NCI-H2107 (cell line): ENCODE measurements at regions not wholly inside any gene's neighbourhood (a gene's known extent, or its start where the extent isn't known, plus 50 kb on each side); places are given as distances from the start of the nearest gene placed in this dataset.

ENCODE experiments used
- DNase-seq: peaks from one replicate; lab custom pipeline; 2025; lab: John Stamatoyannopoulos, UW

DNA sequence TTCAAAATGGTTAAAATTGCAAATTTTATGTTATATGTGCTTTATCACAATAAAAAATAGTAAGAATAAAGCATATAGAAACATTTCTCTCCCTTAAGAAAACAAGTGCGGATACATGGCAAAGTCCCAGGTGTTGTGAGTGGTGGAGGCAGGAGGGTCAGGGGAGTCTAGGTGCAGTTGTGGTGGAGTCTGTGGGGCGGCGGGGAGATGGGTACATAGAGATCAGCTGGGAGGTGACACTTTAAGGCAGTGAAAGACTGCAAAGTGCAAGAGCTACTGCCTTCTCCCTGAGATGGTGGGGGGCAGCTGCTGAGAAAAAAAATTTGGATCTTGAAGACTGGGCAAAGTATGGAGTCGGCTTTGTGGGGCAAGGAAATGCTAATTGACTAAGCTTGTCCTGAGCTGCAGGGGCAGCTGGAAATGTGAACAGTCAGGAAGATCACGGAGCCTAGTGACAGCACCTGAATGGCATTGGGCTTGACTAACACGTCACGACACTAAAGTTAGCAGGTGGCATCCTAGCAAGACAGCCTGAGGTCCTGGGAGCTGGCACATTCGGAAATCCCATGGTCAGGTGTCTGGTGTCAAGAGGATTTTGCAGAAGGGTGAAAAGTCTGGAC lies 72.9 kb upstream of the IRS2 start:
- DNase-seq, result no peak

DNA sequence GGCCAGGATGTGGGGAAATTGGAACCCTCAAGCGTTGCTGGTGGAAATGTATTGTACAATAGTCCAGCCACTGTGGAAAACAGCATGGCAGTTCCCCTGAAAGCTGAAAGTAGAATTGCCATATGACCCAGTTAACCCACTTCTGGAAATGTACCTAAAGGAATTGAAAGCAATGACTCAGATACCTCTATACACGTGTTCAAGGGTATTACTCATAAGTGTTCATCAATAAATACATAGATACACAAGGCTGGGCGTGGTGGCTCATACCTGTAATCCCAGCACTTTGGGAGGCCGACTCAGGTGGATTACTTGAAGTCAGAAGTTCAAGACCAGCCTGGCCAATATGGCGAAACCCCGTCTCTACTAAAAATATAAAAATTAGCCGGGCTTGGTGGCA lies 71.9 kb upstream of the IRS2 start:
- DNase-seq, result no peak

DNA sequence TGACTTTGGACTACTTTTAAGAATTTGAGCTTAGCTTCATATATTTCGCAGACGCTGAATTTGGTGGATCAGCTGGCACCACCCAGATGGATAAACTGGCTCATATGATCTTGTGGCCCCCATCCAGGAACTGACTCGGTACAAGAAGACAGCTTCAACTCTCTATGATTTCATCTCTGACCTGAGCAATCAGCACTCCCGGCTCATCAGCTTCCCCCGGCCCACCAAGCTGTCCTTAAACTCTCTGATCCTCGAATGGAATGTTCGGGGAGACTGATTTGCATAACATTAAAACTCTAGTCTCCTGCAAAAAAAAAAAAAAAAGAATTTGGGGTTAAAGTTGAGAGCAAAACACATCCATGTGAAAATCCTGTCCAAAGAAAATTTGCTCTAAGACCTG lies 71.4 kb upstream of the IRS2 start:
- no peak for DNase-seq

DNA sequence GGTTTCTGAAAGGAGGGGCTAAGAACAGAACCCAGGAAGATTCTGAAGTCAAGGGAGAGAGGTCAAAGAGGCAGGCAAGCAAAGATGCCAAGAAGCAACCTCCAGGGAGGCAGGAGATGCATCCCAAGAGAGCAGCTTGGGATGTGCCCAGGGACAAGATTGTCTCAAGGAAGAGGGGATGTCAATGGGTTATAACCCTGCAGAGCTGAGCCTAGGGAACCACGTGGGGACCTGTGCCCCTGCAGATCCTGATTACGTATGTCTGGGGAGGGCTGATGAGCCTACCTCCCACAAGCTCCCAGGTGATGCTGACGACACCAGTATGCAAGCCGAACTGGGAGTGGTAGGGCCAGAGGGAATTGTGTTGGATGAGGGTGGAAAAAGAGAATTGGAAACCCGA lies 70.9 kb upstream of the IRS2 start:
- DNase-seq, result no peak

DNA sequence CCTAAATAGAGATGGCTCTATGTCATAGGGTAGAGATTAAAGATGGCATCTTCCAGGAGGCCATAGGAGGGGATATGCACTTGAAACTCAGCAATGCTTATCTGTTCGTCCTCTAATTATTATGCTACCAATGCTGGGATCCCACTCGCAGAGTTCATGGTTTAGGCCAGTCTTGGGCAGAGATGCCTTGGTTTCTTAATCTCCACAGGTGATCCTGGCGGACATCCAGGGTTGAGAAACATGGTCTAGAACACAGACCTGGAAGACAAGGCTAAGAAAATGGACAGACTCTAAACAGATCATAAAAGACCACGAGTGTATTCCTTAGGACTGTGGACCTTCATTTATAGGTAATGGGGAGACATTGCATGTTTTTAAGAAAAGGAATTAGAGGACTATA lies 70.0 kb upstream of the IRS2 start:
- DNase-seq, result no peak

DNA sequence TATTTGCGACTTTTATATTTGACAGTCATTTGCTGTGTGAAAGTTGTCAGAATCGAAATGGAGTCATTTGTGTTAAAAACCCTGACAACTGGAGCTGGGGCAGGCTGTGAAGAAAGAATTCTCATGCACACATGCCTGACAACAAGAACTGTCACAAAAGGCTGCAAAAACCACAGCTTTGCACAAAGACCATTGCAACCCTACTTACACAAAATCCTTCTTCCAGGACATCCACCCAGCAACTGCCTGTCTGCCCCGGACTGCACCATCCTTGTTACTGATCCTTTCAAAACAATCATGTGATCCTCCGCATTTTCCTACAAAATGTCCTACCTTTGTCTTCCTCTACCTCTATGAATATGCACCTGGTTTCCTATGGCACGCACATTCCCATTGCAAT lies 66.8 kb upstream of the IRS2 start:
- DNase-seq, result no peak

DNA sequence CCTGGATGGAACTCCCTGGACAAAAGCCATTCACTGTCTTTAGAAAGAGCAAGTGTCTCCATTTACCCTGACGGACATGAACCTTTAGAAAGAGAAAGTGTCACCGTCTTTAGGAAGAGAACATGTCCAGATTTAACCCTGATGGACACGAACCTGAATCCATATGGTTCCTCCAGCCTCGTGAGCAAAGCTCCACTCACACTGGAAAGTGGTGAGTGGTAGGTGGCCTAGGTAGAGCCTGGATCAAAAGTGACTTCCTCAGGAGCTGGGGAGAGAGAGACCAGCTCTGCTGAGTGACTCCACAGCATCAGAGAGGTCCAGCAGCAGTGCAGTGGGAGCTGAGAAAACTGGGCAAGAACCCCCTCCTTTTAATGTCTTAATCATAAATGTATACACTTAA lies 59.8 kb upstream of the IRS2 start:
- no peak for DNase-seq

DNA sequence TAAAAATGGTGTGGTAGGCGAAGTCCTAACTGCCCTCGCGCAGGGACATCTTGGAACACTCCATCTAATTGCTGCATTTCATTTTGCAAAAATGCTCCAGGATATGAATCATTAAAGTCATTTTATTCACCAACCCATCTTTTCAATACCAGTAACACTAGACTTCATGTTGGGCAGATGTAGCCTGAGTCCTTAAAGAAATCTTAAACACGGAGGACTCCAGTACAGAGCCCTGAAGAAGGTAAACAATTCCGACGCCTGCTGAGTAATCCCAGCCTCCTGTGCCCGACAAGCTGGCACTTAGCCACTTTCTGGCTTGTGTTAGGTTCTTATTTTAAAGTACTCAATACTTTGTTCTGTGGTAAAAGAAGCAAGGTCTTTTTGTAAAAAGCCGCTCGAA lies 58.0 kb upstream of the IRS2 start:
- no peak for DNase-seq

DNA sequence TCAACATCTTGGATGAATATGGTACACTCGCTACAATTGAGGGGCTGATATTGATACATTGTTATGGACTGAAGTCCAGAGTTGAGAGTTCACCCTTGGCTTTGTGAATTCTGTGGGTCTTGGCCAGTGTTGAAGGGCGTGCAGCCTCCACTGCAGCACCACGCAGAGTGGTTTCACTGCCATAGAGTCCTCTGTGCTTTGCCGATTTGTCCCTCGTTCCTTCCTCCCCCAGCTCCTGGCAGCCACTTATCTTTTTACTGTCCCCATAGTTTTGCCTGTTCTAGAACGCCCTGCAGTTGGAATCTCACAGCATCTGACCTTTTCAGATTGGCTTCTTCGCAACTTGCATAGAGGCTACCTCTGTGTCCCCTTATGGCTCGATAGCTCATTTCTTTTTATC lies 57.3 kb upstream of the IRS2 start:
- DNase-seq, result no peak

DNA sequence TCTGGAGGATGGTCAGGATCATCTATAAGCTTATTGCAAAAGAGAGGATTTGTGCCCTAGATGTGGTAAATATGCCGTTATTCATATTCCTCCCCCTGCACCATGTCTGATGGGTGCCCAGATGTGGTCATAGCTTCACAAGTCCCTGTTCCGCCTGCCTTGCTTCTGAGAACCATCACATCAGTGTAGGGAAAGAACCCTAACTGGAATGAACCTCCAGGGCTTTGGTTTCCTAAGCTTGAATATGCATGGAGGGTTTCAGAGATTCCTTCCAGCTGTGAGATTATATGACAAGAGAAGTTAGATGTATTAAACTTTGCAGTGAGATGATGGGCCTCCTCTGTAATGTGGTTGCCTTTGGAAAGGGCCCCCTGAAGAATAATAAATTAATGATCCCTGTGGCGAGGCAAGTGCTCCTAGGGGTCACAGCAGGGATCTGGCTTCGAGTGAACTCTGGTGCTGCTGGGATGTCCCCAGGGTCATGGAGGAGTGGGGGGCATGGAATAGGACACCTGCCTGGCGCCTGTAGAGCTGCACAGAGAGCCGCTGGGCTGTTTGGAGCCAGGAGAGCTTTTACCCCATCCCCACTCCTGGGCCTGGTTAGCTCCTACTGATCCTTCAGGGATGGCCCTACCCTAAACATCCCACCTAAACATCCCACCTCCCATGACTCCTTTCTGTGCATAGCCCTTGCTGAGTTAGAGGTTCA lies 56.0 kb upstream of the IRS2 start:
- no peak for DNase-seq

DNA sequence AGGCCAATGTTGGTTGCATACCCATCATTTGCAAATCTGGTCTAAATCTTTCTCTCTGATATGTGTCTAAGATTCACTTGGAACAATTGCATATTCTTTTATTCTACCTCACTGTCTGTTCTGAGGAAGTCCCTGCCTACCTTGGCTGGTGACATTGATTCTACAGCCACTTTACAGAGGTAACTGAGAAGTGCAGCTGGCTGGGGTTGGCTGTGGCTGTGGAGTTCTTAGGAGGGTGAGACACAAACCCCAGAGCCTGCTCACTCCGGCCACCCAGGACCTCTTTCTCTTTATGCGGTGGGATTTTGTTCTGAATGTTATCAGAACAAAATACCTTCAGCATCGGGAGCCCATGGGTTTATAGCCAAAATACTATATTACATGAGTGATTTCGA lies 54.5 kb upstream of the IRS2 start:
- no peak for DNase-seq

DNA sequence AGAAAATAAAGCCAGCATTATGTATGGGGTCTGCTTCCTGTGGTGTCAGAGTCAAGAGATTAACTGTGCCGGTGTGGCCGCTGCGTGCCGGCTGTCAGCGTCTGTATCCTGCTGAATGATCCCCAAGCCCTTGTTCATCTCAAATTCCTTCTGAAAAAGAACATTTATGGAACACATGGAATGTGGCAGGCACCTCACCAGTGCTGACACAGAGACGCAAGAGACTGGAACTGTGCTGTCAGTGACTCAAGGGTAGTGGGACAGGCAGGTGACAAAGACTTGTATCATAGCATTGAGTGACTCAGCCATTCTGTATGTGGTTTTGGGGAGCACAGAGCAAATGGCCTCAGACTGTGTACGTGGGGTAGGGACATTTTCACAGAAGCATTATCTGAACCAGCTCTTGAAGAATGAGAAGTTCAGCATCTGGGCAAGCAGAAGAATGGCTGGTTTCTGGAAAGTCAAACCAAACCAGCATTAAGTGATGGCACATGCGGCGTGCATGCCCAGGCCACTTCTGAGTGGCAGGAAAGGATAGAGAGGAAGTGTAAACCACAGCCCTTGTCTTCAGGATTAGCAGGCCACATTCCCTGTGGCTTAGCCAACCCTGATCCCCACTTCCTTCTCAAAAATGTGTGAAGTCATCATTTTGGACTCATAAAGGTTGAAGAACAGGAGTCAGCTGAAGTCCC lies 54.0 kb upstream of the IRS2 start:
- DNase-seq, result no peak

DNA sequence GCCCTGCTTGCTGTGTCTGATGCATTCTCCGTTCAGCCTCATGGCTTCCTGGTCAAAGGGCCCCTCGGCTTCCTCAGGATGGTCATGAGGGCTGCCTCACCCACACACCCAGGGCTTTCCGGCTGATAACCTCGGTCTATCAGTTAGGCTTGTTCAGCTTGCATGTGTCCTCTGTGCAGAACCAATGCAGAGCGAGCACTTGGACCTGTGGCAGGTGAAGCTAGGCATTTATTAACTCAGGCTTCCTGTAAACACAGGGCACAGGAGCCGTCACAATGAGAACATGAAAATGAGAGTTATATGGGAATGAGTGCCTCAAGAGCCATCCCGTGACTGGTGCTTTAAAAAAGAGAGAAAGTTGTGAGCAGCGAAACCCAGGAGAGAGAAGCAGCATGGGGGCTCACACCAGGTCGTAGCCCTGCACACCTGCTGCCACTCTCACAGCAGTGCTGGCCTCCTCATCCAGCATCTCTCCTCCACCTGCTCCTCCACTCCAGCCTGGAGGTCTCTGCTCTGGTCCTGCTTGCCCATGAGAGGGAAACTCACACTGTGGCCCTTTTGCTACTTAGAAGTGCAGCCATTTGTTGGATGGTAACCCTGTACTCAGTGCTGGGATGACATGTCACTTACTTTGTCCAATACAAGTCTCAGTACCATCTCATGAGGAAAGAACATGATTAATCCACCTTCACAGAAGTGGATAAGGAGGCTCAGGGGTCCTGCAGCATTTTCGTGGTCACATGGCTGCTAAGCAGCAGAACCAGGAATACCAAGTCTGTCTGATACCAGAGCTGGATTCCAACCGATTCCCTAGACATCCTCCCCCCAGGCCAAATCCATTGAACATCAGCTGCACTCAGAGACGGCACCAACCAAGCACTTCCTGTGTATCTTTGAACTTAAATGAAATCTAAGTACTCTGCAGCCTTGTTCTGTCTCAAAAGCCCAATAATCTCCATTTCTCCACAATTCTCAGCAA lies 50.5 kb upstream of the IRS2 start:
- no peak for DNase-seq
